Smooth muscle cell (in vitro differentiated cells): ENCODE measurements at regions not wholly inside any gene's neighbourhood (a gene's known extent, or its start where the extent isn't known, plus 50 kb on each side); places are given as distances from the start of the nearest gene placed in this dataset.

Experiments
- DNase-seq: peaks from one replicate; lab custom pipeline; 2025; ENCODE audit not compliant: unreplicated experiment; lab: John Stamatoyannopoulos, UW
- H2AFZ ChIP-seq: fragments of 200-600 bp; sonication (generic); 2 replicates; pipeline ENCODE4 v1.6.0; 2016; ENCODE audit warnings: antibody characterized with exemption, low read depth, mild to moderate bottlenecking
- H3F3A ChIP-seq: fragments of 200-600 bp; sonication (generic); 2 replicates; pipeline ENCODE4 v1.6.0; 2017; ENCODE audit warnings: antibody characterized with exemption, low read depth
- H3K27ac ChIP-seq: fragments of 200-600 bp; sonication (generic); 2 replicates; pipeline ENCODE4 v1.5.1; 2016; ENCODE audit warnings: low read depth, mild to moderate bottlenecking
- H3K27me3 ChIP-seq: fragments of 200-600 bp; sonication (generic); 2 replicates; pipeline ENCODE4 v1.6.1; 2016; ENCODE audit warnings: low read depth, mild to moderate bottlenecking
- H3K36me3 ChIP-seq: fragments of 200-600 bp; sonication (generic); 2 replicates; pipeline ENCODE4 v1.5.1; 2016; ENCODE audit warnings: low read depth
- H3K4me1 ChIP-seq: fragments of 200-600 bp; sonication (generic); 2 replicates; pipeline ENCODE4 v1.5.1; 2016; ENCODE audit warnings: low read depth
- H3K4me2 ChIP-seq: fragments of 200-600 bp; sonication (generic); 2 replicates; pipeline ENCODE4 v1.6.0; 2016; ENCODE audit warnings: mild to moderate bottlenecking
- H3K4me3 ChIP-seq: fragments of 200-600 bp; sonication (generic); 2 replicates; pipeline ENCODE4 v1.5.1; 2016; ENCODE audit warnings: mild to moderate bottlenecking
- H3K79me2 ChIP-seq: fragments of 200-600 bp; sonication (generic); 2 replicates; pipeline ENCODE4 v1.6.0; 2016; ENCODE audit warnings: low read depth, mild to moderate bottlenecking
- H3K9ac ChIP-seq: fragments of 200-600 bp; sonication (generic); 2 replicates; pipeline ENCODE4 v1.6.0; 2016; ENCODE audit warnings: low read depth
- H3K9me3 ChIP-seq: fragments of 200-600 bp; sonication (generic); replicated peaks from 2 replicates; pipeline ENCODE4 v1.5.1; 2016; ENCODE audit warnings: low read depth
- H4K20me1 ChIP-seq: fragments of 200-600 bp; sonication (generic); 2 replicates; pipeline ENCODE4 v1.6.0; 2016; ENCODE audit warnings: low read depth
- WGBS: methylation state at CpG from one replicate; pipeline ENCODE4 v1.1.7; 2016; ENCODE audit warnings: low lambda C conversion rate; 5-methylcytosine and 5-hydroxymethylcytosine counted together
- TF ChIP-seq, protein P1 (sequence below): fragments of 200-600 bp; sonication (generic); IDR thresholded peaks from 2 replicates; pipeline ENCODE4 v1.5.1; 2017; ENCODE audit warnings: borderline replicate concordance, mild to moderate bottlenecking, antibody characterized with exemption; ENCODE audit not compliant: insufficient read depth, poor library complexity, severe bottlenecking

DNA sequence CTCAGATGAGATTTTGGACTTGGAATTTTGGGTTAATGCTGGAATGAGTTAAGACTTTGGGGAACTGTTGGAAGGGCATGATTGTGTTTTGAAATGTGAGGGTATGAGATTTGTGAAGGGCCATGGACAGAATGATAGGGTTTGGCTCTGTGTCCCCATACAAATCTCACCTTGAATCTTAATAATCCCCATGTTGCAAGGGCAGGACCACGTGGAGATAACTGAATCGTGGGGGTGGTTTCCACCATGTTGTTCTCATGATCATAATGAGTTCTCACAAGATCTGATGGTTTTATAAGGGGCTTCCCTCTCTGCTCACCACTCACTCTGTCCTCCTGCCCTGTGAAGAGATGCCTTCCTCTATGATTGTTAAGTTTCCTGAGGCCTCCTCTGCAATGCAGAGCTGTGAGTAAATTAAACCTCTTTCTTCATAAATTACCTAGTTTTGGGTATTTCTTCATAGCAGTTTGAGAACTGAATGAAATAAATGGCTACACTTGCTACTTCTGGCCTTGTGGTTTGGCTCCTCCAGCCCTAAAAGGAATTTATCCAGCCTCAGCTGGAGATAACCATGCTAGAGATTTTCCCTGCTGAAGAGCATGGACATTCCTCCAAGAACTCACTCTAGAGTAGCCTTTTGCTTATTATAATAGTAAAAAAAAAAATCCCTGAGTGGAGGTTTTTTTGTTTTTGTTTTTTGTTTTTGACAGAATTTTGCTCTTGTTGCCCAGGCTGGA lies 144.3 kb upstream of the TFPI start:
- no peaks in the 10 kb centered on the region for H3F3A ChIP-seq
- H3K4me1 ChIP-seq: no peaks in the 10 kb centered on the region
- H3K27me3 ChIP-seq: no peaks in the 10 kb centered on the region
- no peaks in the 10 kb centered on the region for H3K9me3 ChIP-seq
- no peaks in the 10 kb centered on the region for H4K20me1 ChIP-seq
- no peaks in the 10 kb centered on the region for H3K79me2 ChIP-seq
- 98% methylated on average over 2 of the region's 2 CpGs for WGBS
- H3K4me2 ChIP-seq: no peak overlapping the region
- no peak for DNase-seq
- no peak overlapping the region for H3K4me3 ChIP-seq
- no peak overlapping the region for H3K9ac ChIP-seq
- H2AFZ ChIP-seq: no peak overlapping the region
- H3K36me3 ChIP-seq: no peaks in the 10 kb centered on the region
- TF ChIP-seq, protein P1, sequence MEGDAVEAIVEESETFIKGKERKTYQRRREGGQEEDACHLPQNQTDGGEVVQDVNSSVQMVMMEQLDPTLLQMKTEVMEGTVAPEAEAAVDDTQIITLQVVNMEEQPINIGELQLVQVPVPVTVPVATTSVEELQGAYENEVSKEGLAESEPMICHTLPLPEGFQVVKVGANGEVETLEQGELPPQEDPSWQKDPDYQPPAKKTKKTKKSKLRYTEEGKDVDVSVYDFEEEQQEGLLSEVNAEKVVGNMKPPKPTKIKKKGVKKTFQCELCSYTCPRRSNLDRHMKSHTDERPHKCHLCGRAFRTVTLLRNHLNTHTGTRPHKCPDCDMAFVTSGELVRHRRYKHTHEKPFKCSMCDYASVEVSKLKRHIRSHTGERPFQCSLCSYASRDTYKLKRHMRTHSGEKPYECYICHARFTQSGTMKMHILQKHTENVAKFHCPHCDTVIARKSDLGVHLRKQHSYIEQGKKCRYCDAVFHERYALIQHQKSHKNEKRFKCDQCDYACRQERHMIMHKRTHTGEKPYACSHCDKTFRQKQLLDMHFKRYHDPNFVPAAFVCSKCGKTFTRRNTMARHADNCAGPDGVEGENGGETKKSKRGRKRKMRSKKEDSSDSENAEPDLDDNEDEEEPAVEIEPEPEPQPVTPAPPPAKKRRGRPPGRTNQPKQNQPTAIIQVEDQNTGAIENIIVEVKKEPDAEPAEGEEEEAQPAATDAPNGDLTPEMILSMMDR: no peak
- H3K27ac ChIP-seq: no peak overlapping the region

DNA sequence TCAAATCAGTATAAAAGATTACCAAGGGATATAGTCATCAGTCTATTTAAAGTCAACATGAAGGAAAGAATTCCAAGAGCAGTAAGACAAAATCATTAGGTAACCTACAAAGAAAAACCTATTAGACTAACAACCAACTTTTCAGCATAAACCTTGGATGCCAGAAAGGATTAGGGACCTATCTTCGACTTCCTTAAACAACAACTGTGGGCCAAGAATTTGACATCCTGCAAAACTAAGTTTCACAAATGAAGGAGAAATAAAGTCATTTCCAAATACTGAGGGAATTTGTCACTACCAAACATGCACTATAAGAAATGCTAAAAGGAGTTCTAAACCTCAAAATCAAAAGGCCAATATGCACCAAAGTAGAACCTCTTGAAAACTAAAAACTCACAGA lies 147.9 kb upstream of the TFPI start:
- no peak for DNase-seq
- H3F3A ChIP-seq: no peaks in the 10 kb centered on the region
- H3K36me3 ChIP-seq: no peaks in the 10 kb centered on the region
- no peaks in the 10 kb centered on the region for H3K27me3 ChIP-seq
- H3K4me1 ChIP-seq: no peaks in the 10 kb centered on the region
- H2AFZ ChIP-seq: no peak overlapping the region
- H3K4me3 ChIP-seq: no peak overlapping the region
- TF ChIP-seq, protein P1: no peak
- no peak overlapping the region for H3K4me2 ChIP-seq
- 76% methylated on average over 1 of the region's 1 CpG for WGBS
- H3K27ac ChIP-seq: no peak overlapping the region
- no peaks in the 10 kb centered on the region for H3K79me2 ChIP-seq
- H3K9me3 ChIP-seq: no peaks in the 10 kb centered on the region
- no peak overlapping the region for H3K9ac ChIP-seq
- no peaks in the 10 kb centered on the region for H4K20me1 ChIP-seq

DNA sequence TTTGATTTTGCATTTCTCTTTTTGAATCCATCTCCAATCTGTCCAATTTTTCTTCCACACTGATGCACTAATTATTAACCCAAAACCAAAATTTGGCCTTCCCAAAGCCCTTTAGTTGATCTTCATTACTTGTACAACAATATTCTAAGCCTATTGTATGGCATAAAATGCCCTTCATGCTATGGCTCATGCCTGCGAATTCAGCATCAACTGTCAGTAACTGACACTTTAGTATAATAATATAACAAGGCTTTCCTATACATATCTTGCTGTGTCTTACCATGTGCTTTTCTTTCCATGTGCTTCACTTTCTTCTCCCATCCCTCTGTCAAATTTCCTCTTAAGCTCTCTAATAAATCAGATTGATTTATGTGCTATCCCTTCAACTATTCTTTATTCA lies 154.0 kb upstream of the TFPI start:
- TF ChIP-seq, protein P1: no peak
- Histone ChIP-seq H3F3A (no peaks in the 10 kb centered on the region), H3K9me3 (no peaks in the 10 kb centered on the region), H3K9ac (no peak overlapping the region), H3K36me3 (no peaks in the 10 kb centered on the region), H3K27ac (no peak overlapping the region), H3K4me1 (no peaks in the 10 kb centered on the region), H3K4me2 (no peak overlapping the region), H4K20me1 (no peaks in the 10 kb centered on the region), H3K4me3 (no peak overlapping the region), H3K79me2 (no peaks in the 10 kb centered on the region), H3K27me3 (no peaks in the 10 kb centered on the region), H2AFZ (no peak overlapping the region)
- WGBS: 97% methylated on average over 1 of the region's 1 CpG
- no peak for DNase-seq

DNA sequence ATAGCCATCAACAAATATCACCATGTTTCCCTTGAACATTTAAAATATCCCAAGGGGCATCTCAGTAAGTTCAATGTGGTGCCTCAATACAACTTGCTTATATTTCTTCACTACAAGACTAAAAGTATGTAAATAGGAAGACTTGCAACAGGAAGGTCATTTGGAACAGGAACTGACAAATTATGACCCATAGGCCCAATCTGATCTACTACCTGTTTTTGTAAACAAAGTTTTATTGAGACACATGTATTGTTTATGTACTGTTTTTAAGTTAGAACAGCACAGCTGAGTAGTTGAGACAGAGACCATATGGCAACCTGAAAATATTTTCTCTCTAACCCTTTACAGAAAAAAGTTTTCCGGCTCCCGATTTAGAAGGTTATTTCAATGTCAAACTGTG lies 154.8 kb upstream of the TFPI start:
- no peaks in the 10 kb centered on the region for H3F3A ChIP-seq

More for the DNA sequence above, 154.8 kb upstream of the TFPI start:
- H4K20me1 ChIP-seq: no peaks in the 10 kb centered on the region
- no peak for DNase-seq
- TF ChIP-seq, protein P1: no peak
- H3K4me2 ChIP-seq: no peak overlapping the region
- no peak overlapping the region for H3K9ac ChIP-seq
- no peak overlapping the region for H2AFZ ChIP-seq
- H3K9me3 ChIP-seq: no peaks in the 10 kb centered on the region
- no peaks in the 10 kb centered on the region for H3K79me2 ChIP-seq
- H3K36me3 ChIP-seq: no peaks in the 10 kb centered on the region
- H3K27me3 ChIP-seq: no peaks in the 10 kb centered on the region
- WGBS: 98% methylated on average over 2 of the region's 2 CpGs
- H3K4me1 ChIP-seq: no peaks in the 10 kb centered on the region
- H3K4me3 ChIP-seq: no peak overlapping the region
- no peak overlapping the region for H3K27ac ChIP-seq
